K562 (cell line): ENCODE measurements at regions not wholly inside any gene's neighbourhood (a gene's known extent, or its start where the extent isn't known, plus 50 kb on each side); places are given as distances from the start of the nearest gene placed in this dataset.

Experiments
- CBX8 ChIP-seq: fragments of 200-600 bp; sonication (generic); IDR thresholded peaks from 2 replicates; pipeline ENCODE4 v1.6.1; 2012; ENCODE audit warnings: borderline replicate concordance, mixed run types, low read depth, mild to moderate bottlenecking, moderate library complexity, mixed read lengths, low read length, control low read depth, inconsistent platforms; ENCODE audit not compliant: poor library complexity, severe bottlenecking; ENCODE audit errors: extremely low read depth
- EHMT2 ChIP-seq: fragments of 450-650 bp; IDR thresholded peaks from 2 replicates; pipeline ENCODE4 v1.6.1; 2018; ENCODE audit warnings: antibody characterized with exemption
- GABPA ChIP-seq: fragments of 200-800 bp; sonication (Bioruptor generic); conservative IDR thresholded peaks from 2 replicates; pipeline ENCODE4 v1.6.1; 2016; ENCODE audit warnings: low read depth, missing genetic modification characterization, missing compliant biosample characterization
- RNF2 ChIP-seq: sonication (generic); IDR thresholded peaks from 2 replicates; pipeline ENCODE4 v1.6.1; 2016
- TF ChIP-seq, protein P1 (sequence below), 3 experiments: IDR thresholded peaks in 2 of 3; conservative IDR thresholded peaks in 1 of 3; 2 replicates each; pipeline ENCODE4 v1.5.1; 2011 to 2012; ENCODE audit warnings: low read length in 3 of 3, mild to moderate bottlenecking in 3 of 3, control low read depth in 2 of 3, improper control_type of control experiment in 1 of 3, inconsistent platforms in 1 of 3, low read depth in 1 of 3, mixed read lengths in 1 of 3, moderate library complexity in 1 of 3; ENCODE audit not compliant: insufficient read depth in 2 of 3
- TF ChIP-seq, protein P2 (sequence below): sonication (generic); formaldehyde crosslinking; IDR thresholded peaks from 2 replicates; pipeline ENCODE4 v1.9.0; 2022; ENCODE audit warnings: mild to moderate bottlenecking, missing genetic modification reagents

DNA sequence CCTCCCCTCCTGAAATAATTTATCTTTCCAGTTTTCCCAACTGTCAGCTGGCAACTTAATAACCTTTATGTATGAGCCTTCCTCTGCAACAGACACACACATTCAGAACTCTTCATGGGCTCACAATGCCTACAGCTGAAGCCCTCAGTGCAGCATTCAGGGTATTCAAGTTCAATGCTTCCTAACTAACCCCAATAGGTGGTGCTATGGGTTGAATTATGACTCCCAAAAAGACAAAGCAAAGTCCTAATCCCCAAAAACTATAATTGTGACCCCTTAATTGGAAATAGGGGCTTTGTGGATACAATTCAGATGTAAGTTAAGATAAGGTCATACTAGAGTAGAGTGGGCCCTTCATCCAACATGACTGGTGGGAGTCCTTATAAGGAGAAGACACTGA lies 202.2 kb downstream of the SUCLA2 start:
- TF ChIP-seq RNF2 (no peak), GABPA (tag) (no peak), CBX8 (no peak), EHMT2 (no peak)
- TF ChIP-seq, protein P1, sequence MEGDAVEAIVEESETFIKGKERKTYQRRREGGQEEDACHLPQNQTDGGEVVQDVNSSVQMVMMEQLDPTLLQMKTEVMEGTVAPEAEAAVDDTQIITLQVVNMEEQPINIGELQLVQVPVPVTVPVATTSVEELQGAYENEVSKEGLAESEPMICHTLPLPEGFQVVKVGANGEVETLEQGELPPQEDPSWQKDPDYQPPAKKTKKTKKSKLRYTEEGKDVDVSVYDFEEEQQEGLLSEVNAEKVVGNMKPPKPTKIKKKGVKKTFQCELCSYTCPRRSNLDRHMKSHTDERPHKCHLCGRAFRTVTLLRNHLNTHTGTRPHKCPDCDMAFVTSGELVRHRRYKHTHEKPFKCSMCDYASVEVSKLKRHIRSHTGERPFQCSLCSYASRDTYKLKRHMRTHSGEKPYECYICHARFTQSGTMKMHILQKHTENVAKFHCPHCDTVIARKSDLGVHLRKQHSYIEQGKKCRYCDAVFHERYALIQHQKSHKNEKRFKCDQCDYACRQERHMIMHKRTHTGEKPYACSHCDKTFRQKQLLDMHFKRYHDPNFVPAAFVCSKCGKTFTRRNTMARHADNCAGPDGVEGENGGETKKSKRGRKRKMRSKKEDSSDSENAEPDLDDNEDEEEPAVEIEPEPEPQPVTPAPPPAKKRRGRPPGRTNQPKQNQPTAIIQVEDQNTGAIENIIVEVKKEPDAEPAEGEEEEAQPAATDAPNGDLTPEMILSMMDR (IDR thresholded peaks at IDR 0.05 in 2 of 3, conservative IDR thresholded peaks at IDR 0.05 in 1 of 3; ENCODE audit: insufficient read depth in 2 of 3, low read depth in 1 of 3, low read length in 3 of 3) = 0 out of 6 replicates have a peak, but pooled peaks of 1 of the 3 experiments have one; percentile 16
- TF ChIP-seq, protein P2, sequence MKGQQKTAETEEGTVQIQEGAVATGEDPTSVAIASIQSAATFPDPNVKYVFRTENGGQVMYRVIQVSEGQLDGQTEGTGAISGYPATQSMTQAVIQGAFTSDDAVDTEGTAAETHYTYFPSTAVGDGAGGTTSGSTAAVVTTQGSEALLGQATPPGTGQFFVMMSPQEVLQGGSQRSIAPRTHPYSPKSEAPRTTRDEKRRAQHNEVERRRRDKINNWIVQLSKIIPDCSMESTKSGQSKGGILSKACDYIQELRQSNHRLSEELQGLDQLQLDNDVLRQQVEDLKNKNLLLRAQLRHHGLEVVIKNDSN (CRISPR knock-in tag) = no peak
